GM04503 (cell line): ENCODE measurements at regions not wholly inside any gene's neighbourhood (a gene's known extent, or its start where the extent isn't known, plus 50 kb on each side); places are given as distances from the start of the nearest gene placed in this dataset.
"Not testable (repeated sequence)": the region's sequence is repeated elsewhere in the genome, so short reads cannot be mapped to it uniquely, and the experiment has no call there.

Experiments
- DNase-seq: peaks from one replicate; pipeline ENCODE4 v3.0.0-alpha.2; 2012; ENCODE audit warnings: low read depth

DNA sequence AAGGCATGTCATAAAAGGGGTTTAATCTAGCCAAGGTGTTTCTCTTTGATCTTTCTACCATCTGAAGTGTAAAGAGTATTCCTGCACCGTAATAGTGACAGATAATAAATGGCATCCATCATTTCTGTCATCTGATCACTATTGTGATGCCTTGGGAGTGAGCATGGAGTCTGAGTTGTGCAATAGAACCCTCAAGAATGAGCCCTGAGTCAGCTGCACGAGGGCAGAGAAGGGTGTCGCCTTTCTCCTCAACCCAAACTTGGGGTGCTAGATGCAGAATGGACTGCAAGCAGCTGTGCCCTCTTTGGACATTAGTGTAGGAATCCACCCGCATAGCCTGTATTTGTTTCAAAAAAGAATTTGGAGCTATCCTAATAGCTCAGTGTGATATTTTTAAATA is 115.2 kb downstream of the ZNF37A start:
- no peak for DNase-seq

DNA sequence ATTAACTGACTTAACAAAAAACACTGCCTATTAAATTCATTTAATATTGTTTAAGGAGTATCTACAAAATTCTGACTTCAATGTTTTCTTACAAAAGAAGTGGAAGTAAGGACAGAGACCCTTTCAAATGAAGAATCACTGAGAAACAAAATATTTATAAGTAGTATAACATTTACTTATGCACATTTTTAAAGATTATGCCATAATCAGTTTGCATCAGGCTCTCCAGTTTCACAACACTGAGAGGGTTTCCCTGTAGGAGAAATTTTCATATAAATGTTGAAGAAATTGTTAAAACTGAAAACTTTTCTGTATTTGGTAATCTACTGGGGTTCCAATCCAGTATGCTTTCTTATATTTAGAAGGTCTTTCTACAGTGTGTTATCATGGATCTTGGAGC is 115.6 kb downstream of the ZNF37A start:
- not testable (repeated sequence) for DNase-seq

DNA sequence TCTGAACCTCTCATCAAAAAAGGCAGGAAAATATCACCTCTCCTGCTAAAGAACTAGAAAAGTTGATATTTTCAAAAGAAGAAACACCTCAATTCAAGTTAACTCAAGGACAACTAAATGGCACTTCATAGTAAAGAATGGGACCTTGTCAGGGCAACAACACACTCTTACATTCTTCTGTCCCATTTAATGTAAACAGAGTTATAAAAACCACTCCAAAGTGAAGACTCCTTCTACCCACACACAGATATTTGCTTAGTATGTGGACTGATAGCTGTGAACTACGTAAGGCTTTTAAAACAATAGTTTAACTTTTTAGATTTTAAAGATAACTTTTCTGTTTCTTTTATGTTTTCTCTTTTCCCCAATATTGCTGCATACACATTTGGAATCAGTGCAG is 118.3 kb downstream of the ZNF37A start:
- no peak for DNase-seq

DNA sequence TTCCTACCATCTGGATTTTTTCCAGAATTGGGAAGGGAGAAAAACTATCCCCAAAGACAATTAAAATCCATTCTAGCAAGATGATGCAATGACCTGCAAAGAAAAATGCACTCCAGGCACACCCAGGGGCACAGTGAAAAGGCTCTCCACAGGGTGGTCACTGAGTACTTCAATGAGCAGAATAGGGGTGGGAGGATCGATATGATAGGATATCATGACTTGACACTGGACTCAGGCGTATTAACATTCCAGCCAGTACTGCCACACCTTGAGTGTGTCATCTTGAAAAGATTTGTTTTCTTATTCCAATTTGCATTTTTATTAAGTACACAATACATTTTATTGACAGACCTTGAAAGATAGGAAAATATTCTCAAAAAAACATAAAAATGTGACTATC is 132.2 kb downstream of the ZNF37A start:
- DNase-seq = no peak

DNA sequence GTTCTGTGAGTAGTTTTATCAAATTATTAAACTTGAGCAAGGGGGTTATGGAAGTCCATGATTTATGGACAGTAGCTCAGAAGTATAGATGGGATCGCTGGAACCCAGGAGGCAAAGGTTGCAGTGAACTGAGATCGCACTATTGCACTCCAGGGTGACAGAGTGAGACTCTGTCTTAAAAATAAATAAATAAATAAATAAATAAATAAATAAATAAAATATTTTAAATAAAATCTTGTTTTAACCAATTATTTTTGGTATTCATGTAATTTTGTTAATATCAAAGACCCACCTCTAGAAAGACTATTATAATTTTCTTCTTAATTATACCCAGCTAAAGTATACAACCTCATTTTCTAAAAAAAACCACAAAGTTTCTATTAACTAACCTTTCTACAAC is 134.3 kb downstream of the ZNF37A start:
- DNase-seq = no peak

DNA sequence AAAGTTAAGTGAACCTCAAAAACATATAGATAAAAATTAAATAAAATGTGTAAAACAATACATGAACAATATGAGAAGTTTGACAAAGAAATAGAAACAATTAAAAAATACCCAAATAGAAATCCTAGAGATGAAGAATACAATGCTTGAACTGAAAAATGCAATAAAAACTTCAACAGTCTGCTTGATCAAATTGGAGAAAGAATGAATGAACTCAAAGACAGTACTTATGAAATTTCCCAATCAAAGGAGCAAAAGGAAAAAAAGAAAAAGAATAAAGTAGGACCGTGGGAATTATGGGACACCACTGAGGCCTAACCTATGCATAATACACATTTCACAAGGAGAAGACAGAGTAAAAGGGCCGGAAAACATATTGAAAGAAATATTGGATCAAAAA is 144.3 kb downstream of the ZNF37A start:
- DNase-seq = not testable (repeated sequence)

DNA sequence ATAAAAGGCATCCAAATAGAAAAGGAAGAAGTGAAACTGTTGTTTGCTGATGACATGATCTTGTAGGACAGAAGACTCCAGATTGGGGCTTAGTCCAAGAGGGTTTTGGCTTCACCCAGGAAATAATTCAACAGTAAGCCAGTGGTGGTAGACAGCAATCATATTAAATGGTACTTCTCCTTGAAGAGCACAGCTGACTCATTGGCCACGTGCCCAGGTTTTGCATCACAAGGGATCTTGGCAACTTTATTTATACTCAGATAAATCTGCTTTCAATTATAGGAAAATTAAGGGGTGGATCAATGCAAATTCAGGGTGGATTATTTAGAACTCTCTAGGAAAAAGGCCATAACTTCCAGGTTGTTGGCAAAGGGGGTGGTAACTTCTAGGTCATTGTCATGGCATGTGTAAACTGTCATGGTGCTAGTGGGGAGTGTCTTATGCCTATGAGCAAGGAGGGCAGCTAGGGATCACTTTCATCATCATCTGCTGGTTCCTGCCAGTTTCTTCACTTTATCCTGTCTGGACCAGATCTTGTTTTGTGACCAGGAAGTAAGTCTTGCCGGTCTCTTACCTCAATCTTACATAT is 148.0 kb downstream of the ZNF37A start:
- DNase-seq = not testable (repeated sequence)

DNA sequence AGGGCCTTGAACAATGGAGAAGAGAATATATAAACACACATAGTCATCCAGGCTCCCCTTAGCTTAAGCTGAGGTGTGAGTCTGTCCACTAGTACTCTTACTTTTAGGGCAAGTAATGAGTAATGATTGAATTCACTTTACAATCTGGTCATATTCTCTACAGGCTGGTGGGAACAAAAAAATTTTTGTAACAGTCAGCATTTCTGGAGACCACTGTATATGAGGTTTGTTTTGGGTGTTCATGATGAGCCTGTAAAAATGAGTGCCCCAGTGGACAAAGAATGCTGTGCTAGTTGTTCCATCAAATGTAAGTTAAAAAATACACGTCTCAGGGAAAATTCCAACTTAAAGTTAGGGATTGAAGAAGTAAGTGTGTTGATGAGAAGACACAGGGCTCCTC is 154.0 kb downstream of the ZNF37A start:
- DNase-seq = not testable (repeated sequence)

DNA sequence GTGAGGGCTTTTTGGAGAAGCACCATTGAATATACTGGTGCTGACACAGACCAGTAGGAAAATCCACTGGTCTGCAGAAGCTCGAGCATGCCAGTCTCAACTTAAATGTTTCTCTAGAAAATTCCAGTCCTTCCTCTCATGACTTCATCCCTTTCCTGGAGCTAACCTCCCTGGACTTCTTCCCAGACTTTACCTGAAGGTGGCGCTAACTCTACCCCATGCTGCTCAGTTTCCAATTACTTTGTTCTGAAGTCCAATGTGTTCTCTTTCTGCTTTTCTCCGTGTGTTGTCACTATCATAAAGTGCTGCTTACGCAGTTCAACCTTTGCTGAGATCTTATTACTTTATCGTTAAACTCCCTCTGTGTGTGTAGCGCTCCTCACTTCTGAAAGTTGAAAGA is 158.4 kb downstream of the ZNF37A start:
- not testable (repeated sequence) for DNase-seq

DNA sequence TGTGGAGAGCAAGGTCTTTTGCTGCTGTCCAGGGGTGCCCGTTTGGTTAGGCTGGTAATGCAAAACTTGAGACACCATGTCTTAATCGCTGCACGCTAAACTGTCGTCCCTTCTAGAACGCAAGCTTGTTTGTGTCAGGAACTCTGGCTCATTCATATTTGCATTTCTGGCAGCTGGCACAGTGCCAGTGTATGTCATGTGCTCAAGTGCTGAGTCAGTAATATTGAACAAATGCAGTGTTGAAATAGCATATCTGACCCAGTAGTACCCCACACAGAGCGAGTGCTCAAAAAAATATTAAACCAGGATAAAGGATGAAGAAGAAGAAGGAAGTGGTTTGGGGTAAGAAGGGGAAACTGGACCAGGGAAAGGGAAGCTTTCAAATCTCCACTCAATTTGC is 173.4 kb downstream of the ZNF37A start:
- not testable (repeated sequence) for DNase-seq

DNA sequence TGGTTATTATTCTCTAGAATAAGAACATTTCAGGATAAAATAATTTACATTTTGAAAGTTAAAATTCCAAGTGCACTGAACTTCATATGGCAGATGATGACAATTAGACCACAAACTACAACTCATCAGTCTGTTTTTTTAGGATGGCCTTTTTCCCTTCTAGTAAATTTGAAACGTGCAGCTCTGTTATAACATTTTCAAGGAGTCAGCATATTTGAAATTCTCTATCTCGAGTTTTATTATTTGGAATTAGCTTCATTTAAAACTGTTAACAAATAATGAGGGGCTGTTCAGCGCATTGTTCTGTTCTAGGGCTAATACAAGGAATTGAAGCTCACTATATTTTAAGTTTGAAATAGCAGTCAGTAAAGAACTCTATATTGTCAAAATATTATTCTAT is 176.9 kb downstream of the ZNF37A start:
- DNase-seq = not testable (repeated sequence)

DNA sequence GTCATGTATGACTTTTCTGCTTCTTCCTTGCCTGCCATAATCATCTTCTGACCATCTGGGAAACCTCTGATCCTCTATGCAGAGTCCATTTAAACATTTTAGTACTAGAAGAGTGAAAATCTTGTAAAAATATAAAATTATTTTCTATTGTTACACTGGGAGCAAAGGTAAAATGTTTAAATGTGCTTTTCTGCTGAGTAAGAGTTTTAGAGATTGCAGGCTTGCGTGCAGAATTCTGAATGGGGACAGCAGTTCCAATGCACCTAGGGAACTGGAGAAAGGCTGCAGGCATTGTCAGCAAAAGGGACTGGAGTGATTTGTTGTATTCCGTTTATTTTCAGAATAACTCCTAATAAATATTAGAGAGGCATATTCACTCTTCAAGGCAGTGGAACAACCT is 180.7 kb downstream of the ZNF37A start:
- not testable (repeated sequence) for DNase-seq

DNA sequence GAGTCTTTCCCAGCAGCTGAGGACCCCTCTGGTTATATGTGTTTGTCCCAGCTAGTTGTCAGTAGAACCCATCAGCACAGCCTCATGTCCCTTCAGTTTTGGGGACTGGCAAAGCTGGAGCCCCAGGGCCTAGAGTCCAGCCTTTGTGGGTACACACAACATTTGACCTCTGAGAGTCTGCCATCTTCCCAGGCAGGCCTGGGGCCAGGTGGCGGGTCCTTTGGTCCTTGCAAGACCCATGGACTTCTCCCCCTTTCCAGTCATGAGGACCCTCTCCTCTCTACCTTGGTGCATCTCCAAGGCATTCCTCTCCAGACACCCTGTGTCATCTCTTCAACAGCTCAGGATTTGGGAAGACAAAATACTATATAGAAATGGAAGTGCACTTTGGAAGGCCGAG is 198.4 kb downstream of the ZNF37A start:
- not testable (repeated sequence) for DNase-seq

DNA sequence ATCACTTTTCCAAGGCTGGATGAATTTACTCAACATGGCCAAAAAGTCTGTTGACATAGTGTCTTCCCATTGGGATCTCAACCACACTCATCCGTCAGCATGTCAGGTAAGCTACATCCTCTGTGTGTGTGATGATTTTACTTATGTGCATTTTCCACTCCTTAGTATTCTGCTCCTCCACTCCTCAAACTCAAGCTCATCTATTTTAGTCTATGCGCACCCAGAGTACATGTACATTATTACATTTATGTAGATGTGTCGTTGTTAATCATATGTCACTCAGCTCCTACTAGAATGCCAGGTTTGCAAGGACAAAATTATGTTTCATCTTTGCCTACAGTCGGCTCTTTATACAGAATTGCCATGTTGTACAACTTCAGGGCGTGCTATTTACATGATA is 216.0 kb downstream of the ZNF37A start:
- not testable (repeated sequence) for DNase-seq

DNA sequence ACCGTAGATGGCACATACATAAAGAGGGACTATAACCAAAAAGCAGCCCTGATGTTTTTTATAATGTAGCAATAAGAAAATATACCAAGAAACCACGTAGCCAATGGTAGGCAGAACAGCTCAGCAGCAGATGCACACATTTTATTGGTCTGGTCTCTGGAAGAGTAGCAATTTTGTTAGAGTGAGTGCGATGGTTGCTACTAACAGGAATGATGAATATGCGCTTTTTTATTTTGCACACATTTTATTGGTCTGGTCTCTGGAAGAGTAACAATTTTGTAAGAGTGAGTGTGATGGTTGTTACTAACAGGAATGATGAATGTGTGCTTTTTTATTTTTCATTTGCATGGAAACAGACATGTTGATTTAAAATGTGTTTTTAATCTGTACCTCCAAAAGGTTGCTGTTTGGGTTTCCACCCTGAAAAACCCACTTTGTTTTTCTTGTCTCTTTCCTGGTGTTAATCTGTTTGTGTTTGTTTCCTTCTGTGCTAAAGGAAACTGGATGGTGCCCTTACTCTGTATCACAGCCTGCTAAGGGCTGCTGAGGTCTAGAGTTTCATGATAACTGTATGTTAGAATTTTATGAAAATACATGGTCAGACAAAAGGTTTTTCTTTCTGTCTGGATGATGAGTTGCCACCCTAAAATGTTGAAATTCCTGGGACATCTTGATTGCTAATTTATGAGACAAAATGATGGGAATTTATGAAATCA is 221.1 kb downstream of the ZNF37A start:
- not testable (repeated sequence) for DNase-seq

DNA sequence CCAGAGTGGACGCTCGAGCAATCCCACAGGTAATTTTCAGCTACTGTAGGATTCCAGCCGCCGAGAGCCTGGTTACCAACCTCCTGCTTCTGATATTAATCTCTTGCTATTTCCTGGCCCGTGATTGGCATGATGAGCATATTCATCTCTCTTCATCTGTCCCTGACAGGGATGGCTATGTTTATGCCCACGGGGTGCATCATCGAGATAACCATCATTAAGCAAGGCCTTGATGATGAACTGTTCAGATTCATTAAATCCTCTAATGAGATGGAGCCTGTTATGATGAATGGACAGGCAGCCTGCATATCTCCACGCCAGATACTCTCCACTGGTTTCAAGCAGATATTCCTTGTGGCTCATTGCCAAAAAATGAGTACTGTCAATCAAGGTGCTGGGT is 227.3 kb downstream of the ZNF37A start:
- DNase-seq = not testable (repeated sequence)

DNA sequence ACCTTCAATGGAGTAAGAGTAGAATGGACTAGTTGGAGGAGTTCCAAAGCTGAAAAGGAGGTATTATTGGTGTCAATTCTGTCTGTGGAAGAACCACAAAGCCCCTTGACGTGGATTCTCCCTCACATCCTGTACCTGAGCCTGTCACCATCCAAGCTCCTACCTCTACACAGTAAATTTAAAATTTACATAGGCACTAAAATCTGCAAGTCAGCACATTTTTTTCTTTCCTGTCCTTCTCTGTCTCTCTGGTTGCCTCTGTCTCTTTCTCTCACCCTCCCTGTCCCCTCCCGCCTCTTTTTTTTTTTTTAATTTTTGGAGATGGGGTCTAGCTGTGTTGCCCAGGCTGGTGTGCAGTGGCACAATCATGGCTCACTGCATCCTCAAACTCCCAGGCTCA is 236.2 kb downstream of the ZNF37A start:
- not testable (repeated sequence) for DNase-seq

DNA sequence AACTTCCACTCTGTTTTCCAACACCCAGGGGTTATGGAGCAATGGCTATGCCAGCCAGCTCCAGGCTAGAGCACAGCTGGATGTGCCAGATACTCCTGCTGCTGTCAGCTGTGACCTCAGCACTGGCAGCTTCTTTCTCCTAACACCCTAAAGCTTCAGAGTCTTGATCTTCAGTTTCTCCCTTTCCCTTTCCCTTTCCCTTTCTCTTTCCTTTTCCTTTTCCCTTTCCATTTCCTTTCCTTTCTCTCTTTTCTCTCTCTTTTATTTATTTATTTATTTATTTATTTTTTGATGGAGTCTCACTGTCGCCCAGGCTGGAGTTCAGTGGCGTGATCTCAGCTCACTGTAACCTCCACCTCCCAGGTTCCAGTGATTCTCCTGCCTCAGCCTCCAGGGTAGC is 237.0 kb downstream of the ZNF37A start:
- not testable (repeated sequence) for DNase-seq

DNA sequence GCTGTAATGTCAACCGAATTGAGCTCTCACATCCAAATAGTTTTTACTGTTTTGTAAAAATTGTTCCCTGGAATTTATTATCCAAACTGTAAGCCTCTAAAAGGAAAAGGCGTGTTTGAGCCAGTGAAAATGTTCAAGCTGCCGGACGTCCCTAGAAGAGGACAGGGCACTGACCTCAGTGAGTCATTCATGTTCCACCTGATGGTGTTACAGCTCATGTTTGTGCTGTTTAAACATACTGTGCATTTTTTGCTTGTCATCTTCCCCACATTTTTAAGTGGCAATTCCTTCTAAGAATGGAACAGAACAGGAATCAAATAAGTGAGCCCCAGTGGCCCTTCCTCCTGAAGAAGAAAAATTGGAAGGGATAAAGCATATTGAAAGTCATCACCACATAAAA is 239.6 kb downstream of the ZNF37A start:
- DNase-seq = not testable (repeated sequence)

DNA sequence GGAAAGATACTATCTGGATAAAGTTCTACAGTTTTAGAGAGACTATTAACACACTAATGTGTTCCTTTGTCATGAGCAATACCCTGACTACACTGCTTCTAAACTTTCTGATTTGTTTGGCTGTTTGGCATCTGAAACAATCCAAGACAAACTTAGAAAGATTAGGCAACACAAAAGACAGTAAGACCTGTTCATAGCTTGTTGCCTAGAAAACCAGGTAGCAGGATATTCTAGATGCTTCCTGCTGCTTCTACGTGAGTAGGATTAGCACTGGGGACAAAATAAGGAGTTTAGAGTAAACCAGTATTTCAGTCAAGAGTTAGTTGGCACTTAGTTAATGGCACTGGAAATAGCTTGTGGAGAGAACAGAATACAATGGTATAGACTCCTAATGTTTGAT is 256.5 kb downstream of the ZNF37A start:
- DNase-seq = not testable (repeated sequence)

DNA sequence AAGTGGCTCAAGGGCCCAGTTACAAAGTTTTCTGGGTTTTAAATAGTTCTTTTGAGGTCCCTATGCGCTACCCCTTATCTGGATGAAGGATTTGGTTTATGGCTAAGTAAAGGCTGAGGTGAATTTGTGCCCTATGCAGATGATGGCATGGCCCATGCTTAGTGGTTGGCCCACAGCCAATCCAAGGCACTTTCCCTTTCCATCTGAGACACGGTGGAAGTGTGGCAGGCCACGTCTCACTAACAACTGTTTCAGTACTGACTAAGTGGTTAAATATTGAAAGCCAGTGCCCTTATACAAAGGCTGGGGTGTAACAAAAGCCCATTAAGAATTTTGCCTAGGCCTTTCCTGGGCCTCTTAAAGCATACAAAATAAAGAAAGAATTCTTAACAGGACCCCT is 260.3 kb downstream of the ZNF37A start:
- DNase-seq = not testable (repeated sequence)

DNA sequence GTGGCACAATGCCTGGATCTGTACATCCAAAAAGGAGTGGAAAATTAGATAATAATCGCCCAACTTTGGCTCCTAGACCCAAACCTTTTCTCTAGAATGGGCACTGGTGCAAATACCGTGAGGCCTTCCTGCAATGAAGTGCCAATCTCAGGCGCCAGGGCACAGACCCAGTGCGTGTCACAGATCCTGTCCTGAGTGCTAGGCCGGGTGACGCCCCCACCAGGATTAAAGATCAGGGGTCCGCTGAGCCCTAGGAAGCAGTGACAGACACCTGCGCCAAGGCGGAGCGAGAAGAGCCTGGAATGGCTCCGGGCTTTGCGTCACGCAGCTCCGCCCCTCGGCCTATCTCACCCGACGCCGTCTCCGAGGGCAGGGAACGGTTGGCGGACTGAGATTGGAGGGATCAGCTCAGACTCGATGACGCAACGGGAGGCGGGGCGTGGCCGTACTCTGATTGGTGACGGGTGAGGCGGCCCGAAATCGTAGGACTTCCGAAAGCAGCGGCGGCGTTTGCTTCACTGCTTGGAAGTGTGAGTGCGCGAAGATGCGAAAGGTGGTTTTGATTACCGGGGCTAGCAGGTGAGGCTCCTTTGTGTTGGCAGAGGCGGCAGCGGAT is 261.9 kb downstream of the ZNF37A start:
- not testable (repeated sequence) for DNase-seq

DNA sequence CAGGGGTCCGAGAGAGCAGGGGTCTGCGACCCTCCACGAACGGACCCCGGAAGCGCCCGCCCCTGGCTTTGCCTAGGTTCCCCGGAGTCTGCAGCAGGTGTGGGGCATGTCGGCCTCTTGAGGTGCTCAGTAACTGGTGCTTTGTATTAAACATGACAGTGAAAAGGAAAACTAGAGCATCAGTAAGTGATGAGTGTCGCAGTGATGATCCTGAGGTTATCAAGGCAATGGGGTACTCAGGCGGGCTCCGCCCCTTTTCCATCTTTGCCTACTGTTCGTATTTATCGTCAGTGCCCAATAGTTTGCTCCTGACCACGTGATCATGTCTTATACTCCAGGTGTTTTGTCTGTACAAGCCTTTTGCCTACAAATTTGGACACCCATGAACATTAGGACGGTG is 262.4 kb downstream of the ZNF37A start:
- DNase-seq = not testable (repeated sequence)
